HEK293 (cell line): ENCODE measurements at regions not wholly inside any gene's neighbourhood (a gene's known extent, or its start where the extent isn't known, plus 50 kb on each side); places are given as distances from the start of the nearest gene placed in this dataset.

Source experiments
- CTCF ChIA-PET: fragments of 350-600 bp; formaldehyde crosslinking; extraction: SDS; loops from one replicate; lab custom pipeline; 2021; ENCODE audit warnings: antibody characterized with exemption; lab: Yijun Ruan, JAX
- POLR2A ChIA-PET: fragments of 300-600 bp; formaldehyde crosslinking; extraction: SDS; loops from one replicate; lab custom pipeline; 2020; ENCODE audit warnings: antibody characterized with exemption, inconsistent platforms; lab: Yijun Ruan, JAX
- H3K27ac ChIP-seq: fragments of 200-500 bp; sonication (Bioruptor generic); 2 replicates; pipeline ENCODE4 v1.5.1; 2014; ENCODE audit warnings: low read depth, low read length, control low read depth, inconsistent platforms; ENCODE audit errors: extremely low read depth
- H3K36me3 ChIP-seq, 2 experiments: fragments of 200-500 bp in 1 of 2; sonication (Bioruptor generic) in 1 of 2; 1 replicate in 1 of 2; 2 replicates in 1 of 2; pipeline ENCODE4 v1.5.1; 2014 to 2017; ENCODE audit warnings: inconsistent platforms in 2 of 2, low read length in 2 of 2; ENCODE audit not compliant: control insufficient read depth in 2 of 2, insufficient read depth in 1 of 2
- H3K4me1 ChIP-seq: fragments of 200-500 bp; sonication (Bioruptor generic); 2 replicates; pipeline ENCODE4 v1.5.1; 2014; ENCODE audit warnings: mild to moderate bottlenecking, low read length, inconsistent platforms; ENCODE audit not compliant: control insufficient read depth, insufficient read depth
- H3K4me3 ChIP-seq: 2 replicates; pipeline ENCODE4 v1.5.1; 2011; ENCODE audit warnings: low read depth, mild to moderate bottlenecking, control low read depth, low read length, moderate library complexity
- H3K9me3 ChIP-seq: fragments of 200-500 bp; sonication (Bioruptor generic); 2 replicates; pipeline ENCODE4 v1.5.1; 2014; ENCODE audit warnings: low read depth, low read length, inconsistent platforms; ENCODE audit not compliant: control insufficient read depth, insufficient read depth
- GLIS2 ChIP-seq: fragments of 450-650 bp; formaldehyde crosslinking; IDR thresholded peaks from 2 replicates; pipeline ENCODE4 v1.5.1; 2016; ENCODE audit warnings: missing biosample characterization, missing genetic modification characterization
- IKZF3 ChIP-seq: fragments of 450-650 bp; IDR thresholded peaks from 2 replicates; pipeline ENCODE4 v1.5.0; 2018; ENCODE audit warnings: missing biosample characterization, mild to moderate bottlenecking, missing genetic modification characterization, moderate library complexity
- SETDB1 ChIP-seq: IDR thresholded peaks from one replicate; pipeline ENCODE4 v1.6.1; 2017; ENCODE audit warnings: mild to moderate bottlenecking, low read length, moderate library complexity, mixed read lengths; ENCODE audit not compliant: insufficient read length
- ZNF112 ChIP-seq: fragments of 450-650 bp; formaldehyde crosslinking; IDR thresholded peaks from 2 replicates; pipeline ENCODE4 v1.5.0; 2017; ENCODE audit warnings: missing biosample characterization, missing genetic modification characterization
- ZNF175 ChIP-seq: fragments of 450-650 bp; formaldehyde crosslinking; IDR thresholded peaks from 2 replicates; pipeline ENCODE4 v1.5.1; 2016; ENCODE audit warnings: missing biosample characterization, missing genetic modification characterization
- ZNF2 ChIP-seq: fragments of 450-650 bp; formaldehyde crosslinking; IDR thresholded peaks from 2 replicates; pipeline ENCODE4 v1.5.1; 2016; ENCODE audit warnings: missing biosample characterization, missing genetic modification characterization
- ZNF211 ChIP-seq: fragments of 450-650 bp; formaldehyde crosslinking; IDR thresholded peaks from 2 replicates; pipeline ENCODE4 v1.5.1; 2016; ENCODE audit warnings: low read depth, missing biosample characterization, missing genetic modification characterization
- ZNF24 ChIP-seq: fragments of 450-650 bp; formaldehyde crosslinking; IDR thresholded peaks from 2 replicates; pipeline ENCODE4 v1.5.1; 2016; ENCODE audit warnings: missing biosample characterization, missing genetic modification characterization
- ZNF544 ChIP-seq: fragments of 450-650 bp; formaldehyde crosslinking; IDR thresholded peaks from 2 replicates; pipeline ENCODE4 v1.5.0; 2017; ENCODE audit warnings: missing biosample characterization, missing genetic modification characterization
- ZNF561 ChIP-seq: fragments of 450-650 bp; IDR thresholded peaks from 2 replicates; pipeline ENCODE4 v1.5.1; 2018; ENCODE audit warnings: missing biosample characterization, missing genetic modification characterization, borderline replicate concordance
- ZNF623 ChIP-seq: fragments of 450-650 bp; formaldehyde crosslinking; IDR thresholded peaks from 2 replicates; pipeline ENCODE4 v1.5.1; 2016; ENCODE audit warnings: missing biosample characterization, missing genetic modification characterization
- ZNF658 ChIP-seq: fragments of 450-650 bp; formaldehyde crosslinking; IDR thresholded peaks from 2 replicates; pipeline ENCODE4; 2016; ENCODE audit warnings: missing biosample characterization, missing genetic modification characterization
- TF ChIP-seq, protein P1 (sequence below): fragments of 450-650 bp; formaldehyde crosslinking; IDR thresholded peaks from 2 replicates; pipeline ENCODE4 v1.5.1; 2016; ENCODE audit warnings: missing biosample characterization, missing genetic modification characterization
- TF ChIP-seq, protein P2 (sequence below): fragments of 450-650 bp; formaldehyde crosslinking; IDR thresholded peaks from 2 replicates; pipeline ENCODE4 v1.5.1; 2017; ENCODE audit warnings: missing biosample characterization, missing genetic modification characterization
- TF ChIP-seq, protein P3 (sequence below): fragments of 450-650 bp; formaldehyde crosslinking; IDR thresholded peaks from 2 replicates; pipeline ENCODE4 v1.5.1; 2017; ENCODE audit warnings: missing biosample characterization, mild to moderate bottlenecking, missing genetic modification characterization, moderate library complexity

DNA sequence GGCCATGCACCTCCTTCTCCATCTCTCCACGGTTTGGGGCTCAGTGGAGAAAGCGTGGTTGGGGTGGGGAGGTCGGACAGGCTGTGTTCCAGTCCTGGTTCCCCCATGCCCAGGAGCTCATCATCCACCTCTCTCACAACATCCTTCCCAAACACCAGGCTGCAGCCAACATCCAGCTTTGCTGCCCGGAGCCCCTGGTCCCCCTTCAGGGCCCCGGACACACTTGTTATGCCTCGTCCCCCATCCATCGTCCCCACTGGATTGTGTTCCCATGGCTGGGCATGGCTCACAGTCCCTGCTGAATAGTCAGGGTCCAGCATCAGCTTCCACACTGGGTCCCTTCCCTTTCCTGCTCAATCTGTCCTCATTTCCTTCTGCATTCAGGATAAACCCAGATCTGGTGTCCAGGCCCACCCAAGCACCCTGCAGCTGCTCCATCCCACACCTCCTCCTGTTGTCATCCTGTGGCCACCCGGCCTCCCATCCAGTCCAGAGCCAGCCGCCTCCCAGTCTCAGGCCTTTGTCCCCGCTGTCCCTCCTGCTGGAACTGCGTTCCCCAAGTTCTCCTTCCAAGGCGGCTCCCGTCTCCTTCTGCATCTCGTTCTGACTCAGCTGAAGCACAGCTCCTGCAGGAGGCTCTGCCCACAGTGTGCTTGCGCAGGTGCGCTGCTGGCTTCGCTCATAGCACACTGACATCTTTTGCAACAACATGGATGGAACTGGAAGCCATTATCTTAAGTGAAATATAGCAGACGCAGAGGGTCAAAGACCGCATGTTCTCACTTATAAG is 211.4 kb upstream of the RTL1 start:
- Histone ChIP-seq H3K27ac (no peak overlapping the region), H3K4me1 (no peaks in the 10 kb centered on the region), H3K9me3 (no peaks in the 10 kb centered on the region), H3K4me3 (no peak overlapping the region), H3K36me3 (no peaks in the 10 kb centered on the region)
- no peak for TF ChIP-seq ZNF112
- no peak for TF ChIP-seq ZNF658 (tag by site-specific recombination)
- TF ChIP-seq ZNF544 (tag by site-specific recombination) = no peak
- TF ChIP-seq ZNF561 (tag by site-specific recombination) = no peak
- no peak for TF ChIP-seq SETDB1
- TF ChIP-seq ZNF211 (tag by site-specific recombination) = no peak
- TF ChIP-seq IKZF3 = no peak
- TF ChIP-seq ZNF2 = no peak
- TF ChIP-seq GLIS2 = no peak
- no peak for TF ChIP-seq ZNF623
- TF ChIP-seq, protein P1, sequence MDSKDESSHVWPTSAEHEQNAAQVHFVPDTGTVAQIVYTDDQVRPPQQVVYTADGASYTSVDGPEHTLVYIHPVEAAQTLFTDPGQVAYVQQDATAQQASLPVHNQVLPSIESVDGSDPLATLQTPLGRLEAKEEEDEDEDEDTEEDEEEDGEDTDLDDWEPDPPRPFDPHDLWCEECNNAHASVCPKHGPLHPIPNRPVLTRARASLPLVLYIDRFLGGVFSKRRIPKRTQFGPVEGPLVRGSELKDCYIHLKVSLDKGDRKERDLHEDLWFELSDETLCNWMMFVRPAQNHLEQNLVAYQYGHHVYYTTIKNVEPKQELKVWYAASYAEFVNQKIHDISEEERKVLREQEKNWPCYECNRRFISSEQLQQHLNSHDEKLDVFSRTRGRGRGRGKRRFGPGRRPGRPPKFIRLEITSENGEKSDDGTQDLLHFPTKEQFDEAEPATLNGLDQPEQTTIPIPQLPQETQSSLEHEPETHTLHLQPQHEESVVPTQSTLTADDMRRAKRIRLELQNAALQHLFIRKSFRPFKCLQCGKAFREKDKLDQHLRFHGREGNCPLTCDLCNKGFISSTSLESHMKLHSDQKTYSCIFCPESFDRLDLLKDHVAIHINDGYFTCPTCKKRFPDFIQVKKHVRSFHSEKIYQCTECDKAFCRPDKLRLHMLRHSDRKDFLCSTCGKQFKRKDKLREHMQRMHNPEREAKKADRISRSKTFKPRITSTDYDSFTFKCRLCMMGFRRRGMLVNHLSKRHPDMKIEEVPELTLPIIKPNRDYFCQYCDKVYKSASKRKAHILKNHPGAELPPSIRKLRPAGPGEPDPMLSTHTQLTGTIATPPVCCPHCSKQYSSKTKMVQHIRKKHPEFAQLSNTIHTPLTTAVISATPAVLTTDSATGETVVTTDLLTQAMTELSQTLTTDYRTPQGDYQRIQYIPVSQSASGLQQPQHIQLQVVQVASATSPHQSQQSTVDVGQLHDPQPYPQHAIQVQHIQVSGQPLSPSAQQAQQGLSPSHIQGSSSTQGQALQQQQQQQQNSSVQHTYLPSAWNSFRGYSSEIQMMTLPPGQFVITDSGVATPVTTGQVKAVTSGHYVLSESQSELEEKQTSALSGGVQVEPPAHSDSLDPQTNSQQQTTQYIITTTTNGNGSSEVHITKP (tag by site-specific recombination) = no peak
- TF ChIP-seq, protein P2, sequence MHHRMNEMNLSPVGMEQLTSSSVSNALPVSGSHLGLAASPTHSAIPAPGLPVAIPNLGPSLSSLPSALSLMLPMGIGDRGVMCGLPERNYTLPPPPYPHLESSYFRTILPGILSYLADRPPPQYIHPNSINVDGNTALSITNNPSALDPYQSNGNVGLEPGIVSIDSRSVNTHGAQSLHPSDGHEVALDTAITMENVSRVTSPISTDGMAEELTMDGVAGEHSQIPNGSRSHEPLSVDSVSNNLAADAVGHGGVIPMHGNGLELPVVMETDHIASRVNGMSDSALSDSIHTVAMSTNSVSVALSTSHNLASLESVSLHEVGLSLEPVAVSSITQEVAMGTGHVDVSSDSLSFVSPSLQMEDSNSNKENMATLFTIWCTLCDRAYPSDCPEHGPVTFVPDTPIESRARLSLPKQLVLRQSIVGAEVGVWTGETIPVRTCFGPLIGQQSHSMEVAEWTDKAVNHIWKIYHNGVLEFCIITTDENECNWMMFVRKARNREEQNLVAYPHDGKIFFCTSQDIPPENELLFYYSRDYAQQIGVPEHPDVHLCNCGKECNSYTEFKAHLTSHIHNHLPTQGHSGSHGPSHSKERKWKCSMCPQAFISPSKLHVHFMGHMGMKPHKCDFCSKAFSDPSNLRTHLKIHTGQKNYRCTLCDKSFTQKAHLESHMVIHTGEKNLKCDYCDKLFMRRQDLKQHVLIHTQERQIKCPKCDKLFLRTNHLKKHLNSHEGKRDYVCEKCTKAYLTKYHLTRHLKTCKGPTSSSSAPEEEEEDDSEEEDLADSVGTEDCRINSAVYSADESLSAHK = no peak
- ChIA-PET CTCF (no interaction called here), POLR2A (no interaction called here)

DNA sequence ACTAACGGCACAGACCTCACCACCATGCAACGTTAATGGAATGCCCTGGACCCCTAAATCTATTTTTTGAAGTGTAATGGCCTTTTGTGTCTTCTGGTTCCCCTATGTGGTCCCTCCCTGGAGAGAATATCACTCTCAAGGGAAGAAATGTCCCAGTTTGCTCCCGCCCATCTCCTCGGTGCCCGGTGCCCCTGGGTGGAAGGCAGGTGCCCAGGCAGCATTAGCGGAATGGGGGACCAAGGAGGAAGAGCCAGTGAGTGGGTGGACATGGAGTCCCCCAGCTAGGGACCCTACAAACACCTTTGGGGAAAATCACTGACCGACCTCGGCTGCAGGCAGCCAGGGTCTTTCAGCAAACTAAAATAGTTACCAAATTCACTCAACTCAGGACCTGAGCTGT is 212.1 kb upstream of the RTL1 start:
- no peaks in the 10 kb centered on the region for H3K4me1 ChIP-seq
- H3K9me3 ChIP-seq = no peaks in the 10 kb centered on the region
- TF ChIP-seq ZNF24 (tag by site-specific recombination) = no peak
- TF ChIP-seq, protein P3, sequence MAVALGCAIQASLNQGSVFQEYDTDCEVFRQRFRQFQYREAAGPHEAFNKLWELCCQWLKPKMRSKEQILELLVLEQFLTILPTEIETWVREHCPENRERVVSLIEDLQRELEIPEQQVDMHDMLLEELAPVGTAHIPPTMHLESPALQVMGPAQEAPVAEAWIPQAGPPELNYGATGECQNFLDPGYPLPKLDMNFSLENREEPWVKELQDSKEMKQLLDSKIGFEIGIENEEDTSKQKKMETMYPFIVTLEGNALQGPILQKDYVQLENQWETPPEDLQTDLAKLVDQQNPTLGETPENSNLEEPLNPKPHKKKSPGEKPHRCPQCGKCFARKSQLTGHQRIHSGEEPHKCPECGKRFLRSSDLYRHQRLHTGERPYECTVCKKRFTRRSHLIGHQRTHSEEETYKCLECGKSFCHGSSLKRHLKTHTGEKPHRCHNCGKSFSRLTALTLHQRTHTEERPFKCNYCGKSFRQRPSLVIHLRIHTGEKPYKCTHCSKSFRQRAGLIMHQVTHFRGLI = no peak
- TF ChIP-seq ZNF175 (tag by site-specific recombination) = no peak
- no peak overlapping the region for H3K4me3 ChIP-seq
- no peak overlapping the region for H3K27ac ChIP-seq
- no peaks in the 10 kb centered on the region for H3K36me3 ChIP-seq
- CTCF ChIA-PET = interaction anchor here (0.7 kb wide), 1 partner anchor 12 kb away, joined by 3 read pairs; no protein-coding TSS in a partner anchor
- POLR2A ChIA-PET = no interaction called here
